CD4-positive, alpha-beta T cell treated with Interleukin-4 for 4 hours (primary cell): ENCODE measurements at regions not wholly inside any gene's neighbourhood (a gene's known extent, or its start where the extent isn't known, plus 50 kb on each side); places are given as distances from the start of the nearest gene placed in this dataset.

Experiments used
- DNase-seq: peaks from one replicate; pipeline ENCODE4 v3.0.0-alpha.2; 2020

DNA sequence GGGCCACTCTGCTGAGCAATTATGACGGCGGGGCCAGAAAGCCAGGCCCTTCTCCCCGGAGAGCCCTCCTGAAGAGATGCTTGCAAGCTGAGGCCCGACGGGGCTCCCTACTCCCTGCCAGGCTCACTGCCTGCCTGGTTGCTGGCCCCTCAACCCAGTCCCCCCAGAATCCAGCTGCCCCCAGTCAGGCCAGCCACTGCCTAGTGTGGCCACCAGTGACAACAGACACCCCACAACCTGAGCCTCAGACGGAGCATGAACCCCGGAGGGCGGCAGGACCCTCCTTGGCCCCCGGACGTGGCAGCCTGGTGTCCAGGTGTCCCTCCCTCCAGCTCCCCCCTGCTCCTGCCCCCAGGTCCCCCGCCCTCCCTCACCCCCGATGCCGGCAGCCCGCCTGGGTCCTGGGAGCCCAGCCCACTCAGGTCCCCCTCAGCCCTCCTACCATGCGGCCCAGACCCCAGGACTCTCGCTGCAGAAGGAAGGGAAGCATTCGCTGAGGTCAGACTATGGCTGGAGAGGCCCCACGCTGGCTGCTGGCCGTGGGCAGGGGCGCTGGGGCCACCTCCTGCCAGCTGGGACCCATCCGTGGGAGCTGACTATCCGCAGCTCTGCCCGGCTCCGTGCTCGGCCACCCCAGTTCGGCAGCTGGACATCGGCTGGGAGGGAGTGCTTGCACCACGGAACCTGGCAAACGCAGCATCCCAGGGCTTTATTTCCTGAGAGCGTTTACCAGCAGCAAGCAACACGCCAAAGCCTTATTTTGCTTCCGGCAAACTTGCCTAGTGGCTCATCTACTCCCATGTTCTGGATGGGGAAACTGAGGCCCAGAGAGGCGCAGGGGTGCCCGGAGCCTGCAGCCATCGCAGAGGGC lies 89.8 kb downstream of the UNCX start:
- no peak for DNase-seq

DNA sequence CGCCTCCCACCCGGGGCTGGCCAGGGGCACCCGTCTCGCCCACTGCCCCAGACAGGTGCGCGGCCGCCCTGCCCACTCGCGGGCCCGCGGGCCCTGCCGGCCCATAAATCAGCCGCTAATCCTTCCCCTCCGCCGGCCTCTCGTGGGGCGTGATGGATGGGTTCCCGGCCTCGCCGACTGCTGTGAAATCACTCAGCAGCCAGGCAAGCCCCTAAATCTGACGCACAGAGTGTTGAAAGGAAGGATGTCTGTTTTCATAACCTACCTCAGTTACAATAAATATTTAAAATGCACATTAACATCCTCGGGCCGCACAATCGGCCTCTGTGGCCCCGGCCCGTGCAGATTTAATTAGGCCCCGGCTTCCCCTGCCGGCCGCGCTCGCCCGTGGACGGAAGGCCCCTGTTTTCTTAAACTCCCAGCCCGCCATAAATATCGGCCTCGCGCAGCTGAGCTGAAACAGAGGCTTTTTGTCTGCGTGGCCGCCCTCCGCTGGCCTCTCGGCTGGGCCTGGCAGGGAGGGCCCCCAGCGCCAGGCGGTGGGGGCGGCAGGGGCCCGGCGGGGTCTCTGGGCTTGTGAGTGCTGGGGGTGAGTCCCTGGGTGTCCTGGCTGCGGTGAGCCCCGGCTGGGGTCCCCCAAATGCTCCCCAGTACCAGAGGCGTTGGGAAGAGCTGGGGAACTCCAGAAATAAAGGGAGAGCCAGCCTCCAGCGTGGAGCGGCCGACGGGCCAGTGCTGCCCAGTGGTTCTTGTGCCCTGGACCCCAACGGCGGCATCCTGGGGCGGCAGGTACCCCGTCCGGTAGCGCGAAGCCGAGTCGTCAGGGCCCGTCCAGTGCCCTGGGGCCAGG lies 90.7 kb downstream of the UNCX start:
- no peak for DNase-seq

DNA sequence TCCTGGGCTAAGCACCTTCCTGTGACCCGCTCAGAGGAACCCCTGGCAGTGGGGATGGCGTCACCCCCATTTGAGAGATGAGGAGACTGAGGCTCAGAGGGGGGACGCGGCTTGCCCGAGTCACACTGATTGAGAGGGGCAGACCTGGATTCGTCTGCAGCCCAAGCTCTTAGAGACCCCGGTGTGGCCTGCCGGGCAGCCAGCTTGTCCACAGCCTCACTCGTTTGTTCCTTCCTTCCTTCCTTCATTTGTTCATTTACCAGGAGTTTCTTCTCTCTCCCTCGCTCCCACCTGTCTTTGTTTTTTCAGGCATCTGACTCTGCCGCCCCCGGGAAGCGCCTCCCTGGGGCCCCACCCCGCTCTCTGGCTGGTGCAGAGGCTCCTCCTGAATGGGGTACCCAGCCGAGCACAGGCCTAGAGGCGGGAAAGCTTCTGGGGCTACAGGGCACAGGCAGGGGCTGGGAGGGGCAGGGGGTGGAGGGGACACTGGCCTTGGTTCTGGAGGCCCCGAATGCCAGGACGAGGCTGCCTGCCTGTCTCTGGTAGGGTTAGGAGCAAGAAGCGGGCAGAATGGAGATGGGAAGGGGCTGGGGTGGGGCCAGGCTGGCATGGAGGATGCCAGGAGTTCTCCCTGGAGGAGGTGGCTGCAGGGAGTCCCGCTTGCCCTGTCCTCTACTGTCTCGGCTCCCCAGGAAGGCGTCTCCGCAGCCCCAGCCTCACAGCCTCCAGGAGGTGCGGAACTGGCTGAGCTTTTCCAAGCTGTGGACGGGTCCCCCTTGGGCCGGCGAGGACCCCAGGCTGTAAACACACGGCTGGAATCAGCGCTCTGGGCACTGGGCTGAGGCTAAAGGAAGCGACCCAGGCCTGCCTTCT lies 91.6 kb downstream of the UNCX start:
- DNase-seq: no peak

DNA sequence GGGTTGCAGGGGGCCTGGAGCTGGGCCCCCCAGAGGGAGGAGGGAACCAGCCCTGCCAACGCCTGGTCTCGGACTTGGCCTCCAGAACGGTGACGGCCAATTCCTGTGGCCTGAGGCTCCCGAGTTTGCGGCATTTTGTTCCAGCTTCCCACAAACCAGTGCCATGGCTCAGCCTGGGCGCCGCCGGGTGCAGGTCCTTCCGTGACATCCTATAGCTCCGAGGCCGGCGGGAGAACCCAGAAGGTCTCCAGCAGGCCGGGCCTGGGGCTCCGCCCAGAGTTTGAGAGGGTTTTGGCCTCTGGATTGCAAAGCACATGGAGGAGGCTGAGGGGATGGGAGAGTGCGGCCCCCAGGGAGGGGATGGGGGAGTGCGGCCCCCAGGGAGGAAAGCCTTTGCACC lies 92.6 kb downstream of the UNCX start:
- DNase-seq: no peak

DNA sequence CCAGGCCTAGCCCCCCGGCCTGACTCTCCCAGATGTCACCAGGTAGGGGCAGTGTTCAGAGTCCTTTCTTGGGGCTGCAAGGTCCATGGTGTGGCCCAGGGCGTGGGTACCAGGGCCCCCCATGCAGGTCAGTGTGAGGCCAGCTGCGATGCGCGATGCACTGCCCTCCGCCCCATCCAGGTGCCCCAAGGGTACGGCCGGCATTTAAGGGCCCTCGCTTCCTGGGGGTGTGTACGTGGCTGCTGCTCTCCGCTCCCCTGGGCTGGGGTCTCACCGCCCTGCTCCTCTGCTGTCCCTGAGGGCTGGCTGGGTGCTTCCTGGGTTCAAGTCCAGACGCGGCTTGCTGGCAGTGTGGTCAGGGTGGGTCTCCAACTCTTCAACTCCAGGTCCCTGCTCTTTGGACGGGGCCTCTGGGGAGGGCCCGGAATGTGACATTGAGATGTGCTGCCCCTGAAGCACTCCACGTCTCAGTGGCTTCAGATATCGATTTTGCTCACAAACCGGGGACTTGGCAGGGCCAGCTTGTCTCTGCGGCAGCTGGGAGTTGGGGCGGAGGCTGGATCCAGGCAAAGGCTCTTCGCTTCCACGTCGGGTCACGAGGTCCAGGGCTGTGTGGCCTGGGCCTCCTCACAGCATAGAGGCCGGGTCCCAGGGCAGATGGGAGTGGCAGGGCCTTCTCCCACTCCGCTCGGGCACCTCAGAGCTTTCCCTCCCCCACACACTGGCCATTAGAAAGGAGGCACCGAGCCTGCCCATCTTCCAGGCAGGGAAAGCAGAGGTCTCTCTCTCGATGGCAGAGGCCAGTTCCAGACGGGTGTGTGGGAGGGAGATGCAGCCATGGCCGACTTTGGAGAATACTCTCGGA lies 93.2 kb downstream of the UNCX start:
- no peak for DNase-seq

DNA sequence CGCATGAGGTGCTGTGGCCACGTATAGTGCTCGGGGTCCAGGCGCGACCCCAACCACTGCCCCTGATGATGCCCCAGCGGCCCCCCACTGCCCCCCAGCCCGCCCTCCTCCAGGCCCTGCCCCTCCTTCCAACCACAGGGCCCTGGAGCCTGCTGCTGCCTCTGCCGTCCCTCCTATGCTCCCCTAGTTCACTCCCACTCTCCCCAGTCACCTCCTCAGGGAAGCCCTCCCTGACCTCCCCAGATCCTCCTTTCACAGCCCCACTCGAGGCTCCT lies 93.8 kb downstream of the UNCX start:
- DNase-seq: no peak

DNA sequence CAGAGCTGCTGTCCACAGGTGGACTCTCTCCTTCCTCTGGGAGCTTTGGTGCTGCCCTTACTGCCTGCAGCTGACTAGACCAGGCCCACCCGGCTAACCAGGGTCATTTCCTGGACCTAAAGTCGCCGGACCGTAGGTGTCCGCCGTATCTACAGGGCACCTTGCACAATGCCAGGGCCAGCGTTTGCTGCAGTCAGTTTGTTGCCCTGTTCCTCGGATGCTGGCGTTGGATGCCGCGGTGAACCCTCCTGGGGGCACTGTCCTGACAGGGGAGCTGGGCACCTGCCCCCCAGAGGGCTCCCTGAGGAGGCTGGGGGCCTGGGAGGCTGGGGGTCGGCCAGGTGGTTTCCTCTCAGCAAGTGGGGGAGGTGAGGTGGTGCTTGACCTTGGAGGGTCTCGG lies 96.6 kb downstream of the UNCX start:
- DNase-seq: no peak

DNA sequence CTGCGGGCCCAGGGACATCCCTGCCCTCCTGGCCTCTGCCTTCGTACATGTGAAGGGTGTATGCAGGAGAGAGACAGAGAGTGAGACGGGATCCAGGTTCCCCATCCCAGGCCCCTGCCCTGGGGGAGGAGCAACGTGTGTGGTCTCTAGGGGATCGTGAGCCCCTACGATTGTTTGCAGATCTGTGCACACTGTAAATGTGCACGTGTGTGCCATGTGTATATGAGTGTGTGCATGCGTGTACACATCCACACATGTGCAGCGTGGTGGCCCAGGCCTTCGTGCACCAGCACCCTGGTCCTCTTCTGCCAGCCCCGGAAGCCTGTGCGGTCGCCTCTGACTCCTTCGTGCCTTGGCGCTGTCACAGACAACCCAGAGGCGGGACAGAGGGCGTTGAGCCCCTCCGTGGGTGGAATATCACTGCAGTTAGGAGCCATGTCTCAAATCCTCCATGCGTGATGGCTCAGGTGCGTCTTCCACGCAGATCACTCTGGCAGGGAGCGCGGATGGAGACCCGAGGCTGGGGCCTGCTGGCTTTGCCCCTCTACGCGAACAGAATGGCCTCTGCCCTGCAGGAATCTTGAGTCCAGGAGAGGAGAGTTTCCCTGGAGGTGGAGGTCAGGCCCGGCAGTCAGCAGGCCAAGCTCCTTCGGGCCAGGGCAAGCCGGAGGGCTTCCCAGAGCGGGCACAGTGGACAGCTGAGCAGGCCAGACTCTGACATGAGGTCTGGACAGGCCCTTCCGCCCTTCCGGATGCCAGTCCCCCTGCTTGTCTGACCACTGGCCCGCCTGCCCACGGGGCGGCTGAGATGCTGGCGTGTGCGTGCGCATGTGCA lies 97.5 kb downstream of the UNCX start:
- DNase-seq: no peak

DNA sequence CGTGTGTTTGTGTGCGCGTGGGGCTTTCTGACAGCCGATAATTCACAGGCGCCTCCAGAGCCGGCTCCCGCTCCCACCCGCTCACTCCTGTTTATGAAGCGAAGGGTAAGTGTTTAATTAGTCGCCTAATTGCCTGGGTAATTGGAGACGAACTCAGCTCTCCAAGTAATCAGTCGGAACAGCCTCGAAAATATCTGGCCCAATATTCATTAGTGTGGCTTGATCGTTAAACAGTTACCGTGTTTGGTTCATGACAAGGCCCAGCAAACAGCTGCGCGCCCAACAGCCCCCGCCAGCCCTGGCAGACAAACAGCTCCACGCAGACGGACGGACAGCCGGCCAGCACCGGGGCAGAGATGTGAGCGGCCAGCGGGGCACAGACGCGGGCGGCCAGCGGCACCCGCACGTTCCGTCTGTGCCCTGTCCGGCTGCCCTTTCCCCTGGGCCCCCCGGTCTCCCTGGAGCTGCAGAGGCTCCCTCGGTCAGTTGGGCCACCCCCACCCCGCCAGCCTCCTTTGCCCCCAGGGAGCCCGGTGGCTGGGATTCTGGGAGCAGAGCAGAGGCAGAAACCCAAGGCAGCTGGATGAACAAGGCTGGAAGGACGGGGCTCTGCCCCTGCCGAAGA lies 98.2 kb downstream of the UNCX start:
- DNase-seq: no peak

DNA sequence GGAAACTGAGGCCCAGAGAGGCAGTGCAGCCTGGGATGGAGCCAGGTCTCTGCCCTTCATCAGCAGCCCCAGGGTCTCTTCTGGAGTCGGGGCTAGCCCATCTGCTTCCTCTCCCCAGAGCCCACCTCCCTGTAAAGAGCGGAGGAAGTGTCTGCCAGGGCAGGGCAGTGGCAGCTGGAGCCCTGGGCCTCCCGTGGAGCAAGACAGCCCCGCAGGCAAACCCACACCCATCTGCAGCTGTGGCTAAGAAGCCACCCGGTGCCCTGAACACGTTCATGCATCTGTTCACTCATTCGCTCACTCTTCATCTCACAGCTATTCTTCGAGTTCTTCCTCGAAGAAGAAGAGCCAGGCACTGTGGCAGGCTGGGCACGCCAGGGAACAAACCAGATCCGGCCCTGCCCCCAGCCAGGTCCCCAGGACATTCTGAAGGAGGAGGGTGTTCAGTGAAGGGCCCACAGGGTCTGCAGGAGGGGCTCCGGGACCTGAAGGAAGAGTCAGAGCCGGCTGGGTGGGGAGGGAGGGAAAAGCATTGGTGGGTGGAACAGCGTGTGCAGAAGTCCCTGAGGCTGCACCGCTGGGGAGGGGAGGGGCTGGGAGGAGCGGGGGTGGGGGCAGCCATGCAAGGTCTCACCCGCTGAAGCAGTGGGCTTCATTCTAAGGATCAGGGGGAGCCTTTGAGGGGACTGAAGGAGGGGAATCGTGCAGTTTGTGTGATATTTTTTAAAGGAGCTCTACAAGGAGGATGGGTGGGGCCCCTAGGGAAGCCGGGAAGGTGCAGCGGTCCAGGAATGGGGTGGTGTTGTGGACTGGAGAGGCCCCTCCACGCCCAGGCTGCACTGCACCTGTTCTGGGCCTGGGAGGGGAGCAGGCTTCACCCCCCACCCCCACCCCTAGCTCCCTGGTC lies 99.1 kb downstream of the UNCX start:
- no peak for DNase-seq

DNA sequence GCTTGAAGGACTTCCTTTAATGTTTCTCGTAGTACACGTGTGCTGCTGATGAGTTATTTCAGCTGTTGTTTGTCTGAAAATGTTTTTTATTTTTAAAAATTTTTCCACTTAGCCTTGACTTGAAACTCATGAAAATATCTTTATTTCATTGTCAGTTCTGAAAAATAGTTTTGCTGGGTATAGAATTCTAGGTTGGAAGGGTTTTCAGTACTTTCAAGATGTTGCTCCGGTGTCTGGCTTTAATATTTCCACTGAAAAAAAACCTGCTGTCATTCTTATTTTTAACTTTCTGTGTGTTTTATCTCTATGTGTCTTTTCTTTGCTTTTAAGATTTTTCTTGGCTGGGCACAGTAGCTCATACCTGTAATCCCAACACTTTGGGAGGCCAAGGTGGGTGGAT lies 103.8 kb downstream of the UNCX start:
- no peak for DNase-seq

DNA sequence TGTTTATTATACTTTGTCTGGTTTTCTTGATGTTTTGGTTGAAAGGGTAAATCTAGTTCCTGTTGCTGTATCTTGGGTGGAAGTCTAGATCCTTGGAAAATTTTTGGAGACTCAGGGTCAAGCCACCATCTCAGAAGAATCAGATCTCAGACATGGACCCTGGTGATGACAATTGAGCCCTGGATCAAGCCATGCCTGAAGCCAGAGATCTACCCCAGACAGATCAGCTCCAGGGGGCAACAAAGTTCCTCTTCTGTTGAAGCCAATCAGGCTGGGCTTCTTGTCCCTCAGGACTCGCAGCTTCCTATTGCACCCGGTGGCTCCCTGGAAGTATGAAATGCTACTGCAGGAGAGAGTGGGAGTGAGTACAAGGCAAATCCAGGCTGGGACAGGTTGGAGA lies 106.9 kb downstream of the UNCX start:
- no peak for DNase-seq

DNA sequence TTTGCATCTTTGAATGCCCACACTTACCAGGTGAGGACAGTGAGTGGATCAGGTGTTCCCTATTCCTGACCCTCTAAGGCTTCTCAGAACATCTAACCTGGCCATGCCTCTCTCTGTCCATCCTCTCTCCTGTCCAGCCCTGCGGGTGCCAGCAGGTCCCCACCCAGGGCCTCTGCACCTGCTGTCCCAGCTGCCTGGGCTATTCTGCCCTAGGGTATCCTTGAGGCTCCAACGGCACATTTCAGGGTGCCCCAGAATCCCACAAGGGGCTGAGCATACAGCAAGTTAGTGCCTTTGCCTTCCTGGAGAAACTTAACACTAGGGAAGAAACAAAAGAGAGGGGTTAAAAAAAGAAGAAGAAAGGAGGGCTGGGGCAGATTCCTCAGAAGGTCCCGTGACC lies 107.4 kb downstream of the UNCX start:
- no peak for DNase-seq

DNA sequence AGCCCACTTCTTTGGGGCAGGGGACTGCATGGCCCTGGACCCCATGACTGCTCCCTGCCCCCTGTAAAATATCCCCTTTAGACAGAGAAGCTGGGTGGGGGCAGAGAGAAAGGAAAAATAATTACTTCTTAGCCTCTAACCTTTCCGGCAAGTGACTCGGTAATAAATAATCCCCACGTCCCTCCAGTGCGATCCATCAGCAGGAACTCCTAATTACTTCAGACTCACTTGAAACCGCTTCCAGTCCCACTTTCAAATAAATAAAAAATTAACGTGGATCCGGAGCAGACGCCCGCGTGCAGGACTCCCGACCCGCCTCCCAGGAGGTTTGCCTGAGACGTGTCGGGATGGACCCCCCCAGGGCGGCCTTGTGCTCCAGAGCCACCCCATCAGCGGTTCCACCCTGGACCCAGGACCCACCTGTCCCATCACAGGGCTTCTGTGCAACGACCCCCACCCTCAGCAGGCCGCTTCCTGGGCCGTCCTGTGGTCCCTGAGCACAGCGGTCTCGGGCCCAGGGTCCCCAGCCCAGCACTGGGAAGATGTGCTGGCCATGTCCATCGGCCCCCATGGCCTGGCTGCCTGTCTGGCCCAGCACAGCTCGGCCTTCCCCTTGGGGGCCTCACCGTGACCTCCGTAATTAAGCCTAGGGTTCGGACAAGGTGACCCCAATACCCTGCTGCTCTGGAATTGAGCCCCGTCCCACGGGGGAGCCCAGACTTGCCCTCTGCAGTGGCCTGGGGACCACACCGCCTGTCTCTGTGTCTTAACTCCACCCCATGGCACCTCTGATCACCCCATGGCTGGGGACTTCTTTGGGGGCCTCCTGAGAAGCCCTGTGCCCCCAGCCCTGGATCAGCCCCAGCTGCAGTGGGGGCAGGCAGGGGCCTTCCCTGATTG lies 108.0 kb downstream of the UNCX start:
- DNase-seq: no peak

DNA sequence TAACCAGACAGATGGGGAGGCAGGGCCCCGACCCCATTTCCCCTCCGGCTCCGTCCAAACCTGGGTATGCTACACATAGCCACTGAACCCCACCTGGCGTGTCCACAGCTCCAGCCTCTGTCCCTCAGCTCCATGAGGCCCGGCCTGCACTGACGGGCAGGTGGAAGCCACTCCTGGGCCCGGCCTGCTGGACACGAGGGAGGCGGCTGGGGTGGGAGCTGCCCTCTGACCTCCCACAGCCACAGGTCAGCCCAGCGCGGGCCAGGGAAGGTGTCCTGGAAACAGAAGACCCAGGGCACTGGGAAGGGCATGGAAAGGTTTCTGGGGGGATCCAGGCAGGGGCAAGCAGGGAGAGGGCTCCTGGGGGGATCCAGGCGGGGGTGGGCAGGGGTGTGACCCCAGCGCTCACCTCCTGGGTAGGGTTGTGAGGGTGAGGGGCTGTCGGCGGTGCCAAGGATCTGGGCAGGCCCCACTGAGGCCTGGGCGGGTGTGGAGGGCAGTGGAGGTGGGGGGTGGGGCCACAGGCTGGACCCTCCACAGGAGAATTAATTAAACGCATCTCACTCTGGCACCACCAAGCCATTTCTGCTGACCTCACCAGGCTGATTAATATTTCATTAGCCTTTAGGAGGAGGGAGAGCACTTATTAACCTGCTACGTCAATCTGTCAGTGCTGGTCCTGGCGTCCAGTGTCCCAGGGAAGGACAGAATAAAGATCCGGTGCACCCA lies 108.9 kb downstream of the UNCX start:
- DNase-seq: no peak

DNA sequence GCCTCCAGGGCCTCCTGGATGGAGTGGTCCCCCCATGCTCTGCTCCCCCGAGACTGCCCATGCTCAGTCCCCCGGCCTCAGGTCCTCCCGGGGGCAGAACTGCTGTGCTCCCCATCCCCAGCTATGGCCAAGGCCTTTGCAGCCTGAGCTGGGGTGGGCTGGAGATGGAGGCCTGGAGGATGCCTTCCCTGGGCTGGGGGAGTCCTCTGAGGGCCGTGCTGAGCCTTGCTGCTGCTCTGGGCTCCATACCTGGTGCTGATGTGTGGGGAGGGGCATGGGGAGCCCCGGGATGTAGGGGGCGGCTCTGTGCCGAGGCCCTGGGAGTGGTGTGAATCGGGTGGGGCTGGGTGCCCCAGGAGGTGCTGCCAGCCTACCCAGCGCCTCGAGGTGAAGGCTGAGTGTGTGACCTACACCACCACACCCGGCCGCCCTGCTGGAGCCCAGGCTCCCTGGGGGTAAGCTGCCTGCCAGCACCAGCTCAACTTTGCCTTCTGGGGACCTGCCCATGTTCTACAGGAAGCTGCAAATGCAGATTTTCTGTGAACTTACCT lies 109.5 kb downstream of the UNCX start:
- no peak for DNase-seq

DNA sequence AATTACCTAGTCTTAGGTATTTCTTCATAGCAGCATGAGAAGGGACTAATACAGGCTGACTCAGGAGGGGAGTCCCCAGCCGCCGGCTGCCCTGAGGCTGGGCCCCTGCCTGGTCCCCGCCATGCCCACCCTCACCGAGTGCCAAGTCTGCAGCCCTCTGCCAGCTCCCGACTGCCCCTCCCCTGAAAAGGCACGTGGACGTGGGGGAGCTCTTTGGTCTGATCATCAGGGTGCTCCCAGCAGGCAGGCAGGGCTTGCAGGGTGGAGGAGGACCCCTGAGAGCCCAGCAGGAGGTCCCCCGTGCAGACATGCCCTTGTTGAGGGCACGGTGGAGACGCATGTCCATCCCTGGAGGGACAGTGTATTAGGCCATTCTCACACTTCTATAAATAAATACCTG lies 110.9 kb downstream of the UNCX start:
- no peak for DNase-seq

DNA sequence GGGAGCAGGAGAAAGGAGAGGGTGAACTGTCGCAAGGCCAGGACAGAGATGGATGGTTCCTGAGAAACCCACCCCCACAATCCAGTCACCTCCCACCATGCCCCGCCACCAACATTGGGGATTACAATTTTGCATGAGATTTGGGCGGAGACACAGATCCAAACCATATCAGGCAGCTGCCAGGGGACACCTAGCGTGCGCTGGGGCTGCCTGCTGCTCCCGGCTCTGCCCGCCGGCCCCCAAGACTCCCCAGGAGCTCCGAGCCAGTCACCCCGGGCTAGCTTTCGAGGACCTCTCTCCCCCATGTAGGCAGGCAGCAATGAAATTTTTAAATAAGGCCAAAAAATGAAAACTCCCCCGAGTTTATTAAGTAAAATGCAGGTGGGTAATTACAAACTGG lies 111.7 kb downstream of the UNCX start:
- DNase-seq: no peak
